GM23338 (cell line): ENCODE measurements at regions not wholly inside any gene's neighbourhood (a gene's known extent, or its start where the extent isn't known, plus 50 kb on each side); places are given as distances from the start of the nearest gene placed in this dataset.

Source experiments
- ATAC-seq: fragments of 200-7000 bp; cut with Tn5 transposase; 3 replicates; pipeline ENCODE4 v1.9.1; 2020
- DNase-seq: peaks from one replicate; pipeline ENCODE4 v3.0.0-alpha.2; 2015; ENCODE audit warnings: low spot score
- H2AFZ ChIP-seq: fragments of 200-600 bp; sonication (generic); 2 replicates; pipeline ENCODE4 v1.8.0; 2016; ENCODE audit warnings: antibody characterized with exemption, mild to moderate bottlenecking, moderate library complexity
- H3F3A ChIP-seq: fragments of 200-600 bp; sonication (generic); replicated peaks from 2 replicates; pipeline ENCODE4 v1.8.0; 2017; ENCODE audit warnings: antibody characterized with exemption, mixed run types, low read depth
- H3K27ac ChIP-seq: fragments of 200-600 bp; sonication (generic); 2 replicates; pipeline ENCODE4 v1.6.1; 2016; ENCODE audit warnings: low read depth
- H3K27me3 ChIP-seq: fragments of 200-600 bp; sonication (generic); 2 replicates; pipeline ENCODE4 v1.8.0; 2016; ENCODE audit warnings: mild to moderate bottlenecking, mixed run types, moderate library complexity; ENCODE audit not compliant: insufficient read depth
- H3K36me3 ChIP-seq: fragments of 200-600 bp; sonication (generic); 2 replicates; pipeline ENCODE4 v1.8.0; 2016; ENCODE audit warnings: mild to moderate bottlenecking; ENCODE audit not compliant: insufficient read depth
- H3K4me1 ChIP-seq: fragments of 200-600 bp; sonication (generic); 2 replicates; pipeline ENCODE4 v1.8.0; 2016; ENCODE audit warnings: mild to moderate bottlenecking, moderate library complexity; ENCODE audit not compliant: insufficient read depth
- H3K4me2 ChIP-seq: fragments of 200-600 bp; sonication (generic); 2 replicates; pipeline ENCODE4 v1.7.1; 2017; ENCODE audit warnings: mixed run types
- H3K4me3 ChIP-seq: fragments of 200-600 bp; sonication (generic); 2 replicates; pipeline ENCODE4 v1.6.1; 2016; ENCODE audit warnings: mixed run types
- H3K79me2 ChIP-seq: fragments of 200-600 bp; sonication (generic); replicated peaks from 2 replicates; pipeline ENCODE4 v1.8.0; 2017; ENCODE audit warnings: mild to moderate bottlenecking; ENCODE audit not compliant: insufficient read depth
- H3K9me2 ChIP-seq: fragments of 200-600 bp; sonication (generic); 2 replicates; pipeline ENCODE4 v1.8.0; 2017; ENCODE audit not compliant: insufficient read depth
- H4K20me1 ChIP-seq: fragments of 200-600 bp; sonication (generic); replicated peaks from 2 replicates; pipeline ENCODE4 v1.8.0; 2017; ENCODE audit warnings: mild to moderate bottlenecking; ENCODE audit not compliant: insufficient read depth
- H3K27ac Mint-ChIP-seq: 2 replicates; pipeline ENCODE4 v1.8.0; 2020; ENCODE audit warnings: inconsistent platforms, mild to moderate bottlenecking, moderate library complexity, mixed read lengths
- H3K27me3 Mint-ChIP-seq: 3 replicates; pipeline ENCODE4 v1.8.0; 2022; ENCODE audit warnings: low read depth, mild to moderate bottlenecking, moderate library complexity, mixed read lengths, inconsistent platforms; ENCODE audit not compliant: insufficient read depth, poor library complexity
- H3K36me3 Mint-ChIP-seq: 3 replicates; pipeline ENCODE4 v1.8.0; 2021; ENCODE audit warnings: low read depth, mild to moderate bottlenecking, inconsistent platforms, moderate library complexity, mixed read lengths
- H3K4me1 Mint-ChIP-seq: 3 replicates; pipeline ENCODE4 v1.8.0; 2020; ENCODE audit warnings: mild to moderate bottlenecking, inconsistent platforms, mixed read lengths
- H3K4me3 Mint-ChIP-seq: 3 replicates; pipeline ENCODE4 v1.8.0; 2021; ENCODE audit warnings: moderate library complexity, mild to moderate bottlenecking, inconsistent platforms, mixed read lengths
- H3K9me3 Mint-ChIP-seq: 3 replicates; pipeline ENCODE4 v1.8.0; 2020; ENCODE audit warnings: moderate library complexity, mild to moderate bottlenecking, inconsistent platforms, mixed read lengths
- CREB1 ChIP-seq: fragments of 250-450 bp; sonication (Bioruptor Pico); IDR thresholded peaks from 2 replicates; pipeline ENCODE4 v1.5.0; 2020; ENCODE audit warnings: low read depth, mild to moderate bottlenecking, moderate library complexity
- ETS1 ChIP-seq: IDR thresholded peaks from 2 replicates; pipeline ENCODE4 v1.6.1; 2016; ENCODE audit warnings: antibody characterized with exemption
- EZH2 ChIP-seq: fragments of 200-600 bp; sonication (generic); IDR thresholded peaks from one replicate; pipeline ENCODE4 v1.8.0; 2017; ENCODE audit warnings: antibody characterized with exemption, mild to moderate bottlenecking, low read depth; ENCODE audit not compliant: unreplicated experiment
- EZH2phosphoT487 ChIP-seq: fragments of 200-600 bp; sonication (generic); IDR thresholded peaks from one replicate; pipeline ENCODE4 v1.8.1; 2018; ENCODE audit warnings: antibody characterized with exemption; ENCODE audit not compliant: unreplicated experiment
- JUNB ChIP-seq: IDR thresholded peaks from one replicate; pipeline ENCODE4 v1.6.1; 2016; ENCODE audit warnings: antibody characterized with exemption; ENCODE audit not compliant: unreplicated experiment
- NANOG ChIP-seq: IDR thresholded peaks from 2 replicates; pipeline ENCODE4 v1.6.1; 2016; ENCODE audit warnings: antibody characterized with exemption, borderline replicate concordance
- POLR2AphosphoS5 ChIP-seq: IDR thresholded peaks from 2 replicates; pipeline ENCODE4 v1.6.1; 2016; ENCODE audit warnings: antibody characterized with exemption, low read depth
- REST ChIP-seq: IDR thresholded peaks from one replicate; pipeline ENCODE4 v1.6.1; 2018; ENCODE audit warnings: antibody characterized with exemption; ENCODE audit not compliant: unreplicated experiment
- STAT1 ChIP-seq: IDR thresholded peaks from one replicate; pipeline ENCODE4 v1.6.1; 2016; ENCODE audit warnings: antibody characterized with exemption; ENCODE audit not compliant: unreplicated experiment
- ZNF114 ChIP-seq: fragments of 250-450 bp; sonication (Bioruptor Pico); IDR thresholded peaks from 2 replicates; pipeline ENCODE4 v1.5.0; 2020; ENCODE audit warnings: mild to moderate bottlenecking, moderate library complexity
- ZNF331 ChIP-seq: fragments of 250-450 bp; sonication (Bioruptor Pico); IDR thresholded peaks from 2 replicates; pipeline ENCODE4 v1.5.0; 2020; ENCODE audit warnings: low read depth, mild to moderate bottlenecking, moderate library complexity

GRCh38 chr17:33966410-33967059, 288.6 kb upstream of the CCL2 start:
- H3K4me3 Mint-ChIP-seq = no peak overlapping the region
- no peak overlapping the region for H3K27ac Mint-ChIP-seq
- H3K4me2 ChIP-seq = no peak overlapping the region
- no peaks in the 10 kb centered on the region for H3K9me3 Mint-ChIP-seq
- H3K4me1 Mint-ChIP-seq = peaks cover 28% of the 10 kb centered on the region
- H4K20me1 ChIP-seq = no peaks in the 10 kb centered on the region
- H3K36me3 Mint-ChIP-seq = no peaks in the 10 kb centered on the region
- peaks cover 11% of the 10 kb centered on the region for H3K4me1 ChIP-seq
- TF ChIP-seq EZH2 (no peak), ETS1 (no peak), STAT1 (no peak), JUNB (no peak), ZNF331 (no peak), CREB1 (CRISPR knock-in tag) (no peak), ZNF114 (no peak), NANOG (no peak), EZH2phosphoT487 (no peak), REST (no peak), POLR2AphosphoS5 (no peak)
- H3K9me2 ChIP-seq = no peaks in the 10 kb centered on the region
- ATAC-seq = no peak
- no peaks in the 10 kb centered on the region for H3K27me3 Mint-ChIP-seq
- H3K4me3 ChIP-seq = no peak overlapping the region
- no peak overlapping the region for H3K27ac ChIP-seq
- no peaks in the 10 kb centered on the region for H3K79me2 ChIP-seq
- no peak overlapping the region for H2AFZ ChIP-seq
- H3K27me3 ChIP-seq = no peaks in the 10 kb centered on the region
- no peaks in the 10 kb centered on the region for H3F3A ChIP-seq
- H3K36me3 ChIP-seq = no peaks in the 10 kb centered on the region
- no peak for DNase-seq

GRCh38 chr17:33967608-33968349, 287.3 kb upstream of the CCL2 start:
- no peak overlapping the region for H3K27ac ChIP-seq
- no peak overlapping the region for H3K4me3 Mint-ChIP-seq
- ATAC-seq (no peak), DNase-seq (no peak)
- no peaks in the 10 kb centered on the region for H3K36me3 ChIP-seq
- no peaks in the 10 kb centered on the region for H3K79me2 ChIP-seq
- peaks cover 28% of the 10 kb centered on the region for H3K4me1 Mint-ChIP-seq
- no peaks in the 10 kb centered on the region for H3F3A ChIP-seq
- peak overlapping the region; percentile 84 for H3K27ac Mint-ChIP-seq
- no peaks in the 10 kb centered on the region for H3K9me2 ChIP-seq
- no peaks in the 10 kb centered on the region for H3K27me3 Mint-ChIP-seq
- H3K4me2 ChIP-seq = peak overlapping the region; percentile 48; the same call in 1 of the 2 replicates
- peak overlapping the region; percentile 52; the same call in 1 of the 2 replicates for H2AFZ ChIP-seq
- TF ChIP-seq STAT1 (no peak), CREB1 (CRISPR knock-in tag) (no peak), EZH2phosphoT487 (no peak), JUNB (no peak), REST (no peak)
- peaks cover 11% of the 10 kb centered on the region for H3K4me1 ChIP-seq
- H3K27me3 ChIP-seq = no peaks in the 10 kb centered on the region
- no peaks in the 10 kb centered on the region for H3K36me3 Mint-ChIP-seq
- no peak overlapping the region for H3K4me3 ChIP-seq
- H4K20me1 ChIP-seq = no peaks in the 10 kb centered on the region
- no peaks in the 10 kb centered on the region for H3K9me3 Mint-ChIP-seq
